SIG-M5 treated with dmso at 0.1 percent for 504 hours (cell line): ENCODE measurements at regions not wholly inside any gene's neighbourhood (a gene's known extent, or its start where the extent isn't known, plus 50 kb on each side); places are given as distances from the start of the nearest gene placed in this dataset.
"Not testable (repeated sequence)": the region's sequence is repeated elsewhere in the genome, so short reads cannot be mapped to it uniquely, and the experiment has no call there.

Experiments used
- DNase-seq: peaks from one replicate; lab custom pipeline; 2025; ENCODE audit not compliant: unreplicated experiment; lab: John Stamatoyannopoulos, UW

- DNase-seq = no peak
Measured at GRCh38 chr1:74943046-74943445, 191.1 kb upstream of the LHX8 start.

DNA sequence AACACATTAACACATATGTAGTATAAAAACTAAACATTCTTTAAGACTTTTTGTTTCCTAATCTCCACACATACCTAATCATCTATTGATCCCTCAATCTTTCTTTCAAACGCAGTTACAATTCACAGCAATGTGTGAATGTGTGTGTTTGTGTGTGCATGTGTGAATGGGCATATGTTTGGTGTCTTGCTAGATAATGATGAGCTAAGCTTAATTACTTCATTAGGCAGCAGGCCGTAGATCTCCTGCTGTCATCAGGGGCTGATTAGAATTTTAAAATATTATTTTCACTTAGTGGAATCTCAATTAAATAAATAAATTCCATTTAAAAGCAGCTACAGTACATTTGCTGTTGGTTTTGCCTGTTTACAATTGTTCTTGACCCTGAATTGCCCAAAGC is 187.8 kb upstream of the LHX8 start:
- no peak for DNase-seq

GRCh38 chr1:74949348-74949747 is 184.8 kb upstream of the LHX8 start:
- not testable (repeated sequence) for DNase-seq

GRCh38 chr1:74951981-74952380 is 182.2 kb upstream of the LHX8 start:
- not testable (repeated sequence) for DNase-seq

DNA sequence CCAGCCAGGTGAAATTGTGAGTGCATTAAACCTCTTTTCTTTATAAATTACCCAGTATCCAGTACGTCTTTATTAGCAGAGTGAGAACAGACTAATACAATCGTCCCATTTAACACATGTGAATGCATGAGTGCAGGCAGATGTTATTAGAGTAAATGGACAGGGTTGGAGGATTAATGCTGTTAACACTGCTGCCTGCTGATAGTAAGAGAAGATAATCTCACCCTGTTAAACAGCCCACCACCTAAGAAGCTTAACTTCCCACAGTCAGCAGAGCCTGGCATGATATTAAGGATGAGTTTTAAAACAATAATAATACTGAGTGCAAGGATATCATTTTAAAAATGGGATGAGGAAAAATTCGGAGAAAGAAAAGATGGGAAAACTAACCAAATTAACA is 181.4 kb upstream of the LHX8 start:
- no peak for DNase-seq

- no peak for DNase-seq
Measured at GRCh38 chr1:74953622-74954021, 180.6 kb upstream of the LHX8 start.

GRCh38 chr1:74963120-74963519 is 171.1 kb upstream of the LHX8 start:
- no peak for DNase-seq

DNA sequence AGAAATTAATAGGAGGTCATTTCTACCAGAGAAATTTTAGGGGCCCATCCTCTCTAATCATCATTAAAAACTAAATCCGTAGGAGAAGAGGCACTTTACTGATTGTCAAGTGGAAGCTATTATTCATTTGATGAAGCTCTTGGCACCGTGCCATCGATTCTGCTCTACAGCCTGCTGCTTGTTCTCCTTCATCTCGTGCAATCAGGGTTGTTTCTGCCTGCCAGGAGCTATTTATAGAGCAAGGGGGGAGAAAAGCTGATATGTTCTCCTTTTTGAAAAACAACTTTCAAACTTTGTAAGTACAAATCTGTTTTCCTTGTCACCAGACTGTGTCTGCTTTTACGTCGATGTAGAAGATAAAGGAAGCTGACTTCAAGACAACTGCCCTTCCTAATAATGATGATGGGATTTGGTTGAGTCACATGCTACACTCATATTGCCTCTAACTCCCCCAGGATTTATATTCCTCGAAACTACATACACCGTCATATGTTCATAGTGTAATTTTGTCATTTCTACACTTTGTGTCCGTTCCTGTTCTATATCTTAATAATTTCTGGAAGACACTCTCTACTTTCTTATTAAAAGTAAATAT is 169.6 kb upstream of the LHX8 start:
- DNase-seq = no peak

DNA sequence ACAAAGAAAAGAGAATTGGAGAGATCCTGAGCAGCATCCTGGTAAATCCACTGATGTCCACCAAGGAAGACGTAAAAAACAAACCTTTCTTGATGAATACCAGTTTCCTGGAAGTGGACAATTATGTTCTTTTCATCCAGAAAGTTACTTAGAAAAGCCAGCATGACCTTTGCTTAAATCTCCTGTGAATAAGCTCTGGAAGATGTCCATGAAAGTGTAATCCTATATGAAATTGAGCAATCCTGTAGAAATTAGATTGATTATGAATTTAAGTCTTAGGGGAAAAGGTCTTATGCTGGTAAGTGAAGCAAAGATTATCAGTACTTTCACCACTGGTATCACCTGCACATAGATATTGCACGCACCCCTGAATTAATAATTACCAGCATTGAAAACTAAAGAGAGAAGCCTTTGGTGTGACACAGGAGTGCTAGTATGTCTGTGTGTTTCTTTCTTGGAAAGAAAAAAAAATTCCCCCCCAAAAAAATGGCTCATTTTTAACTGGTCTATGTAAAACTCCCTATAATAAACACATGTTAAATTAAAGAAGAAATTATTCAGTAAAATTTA is 164.5 kb upstream of the LHX8 start:
- no peak for DNase-seq

DNA sequence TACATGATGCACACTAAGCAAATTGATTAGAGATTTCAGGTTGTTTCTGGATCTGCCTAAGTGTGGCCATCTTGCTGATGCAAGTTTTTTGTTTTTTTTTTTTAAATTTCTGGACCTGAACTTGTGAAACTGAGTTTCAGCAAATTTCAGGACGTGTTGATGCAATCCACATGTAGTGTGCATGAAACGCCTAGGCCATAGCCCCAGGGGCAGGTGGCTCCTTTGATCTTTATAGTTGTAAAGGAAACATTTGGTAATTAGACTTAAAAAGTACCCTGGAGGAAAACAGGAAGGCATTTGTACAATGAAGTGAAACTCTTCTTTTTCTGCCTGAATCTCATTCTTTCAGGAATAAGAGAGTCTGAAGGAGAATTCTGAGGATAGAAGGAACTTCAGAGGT is 162.2 kb upstream of the LHX8 start:
- DNase-seq = no peak

DNA sequence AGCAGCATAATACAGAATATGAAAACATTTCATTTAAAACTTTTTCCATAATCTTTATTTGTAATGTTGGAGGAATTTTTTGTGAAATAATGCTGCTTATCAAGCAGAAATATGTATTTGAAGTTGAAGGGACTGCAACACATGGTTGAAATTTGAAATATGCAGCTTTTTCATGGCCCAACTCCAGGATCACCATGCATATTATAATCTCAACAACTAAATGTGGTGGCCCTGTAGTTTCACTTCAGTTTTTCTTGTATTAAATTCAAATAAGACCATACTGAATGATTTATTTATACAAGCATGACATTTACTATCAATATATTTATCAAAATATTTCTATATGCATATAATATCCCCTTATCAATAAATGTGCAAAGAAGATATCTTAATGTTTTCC is 157.7 kb upstream of the LHX8 start:
- DNase-seq = no peak

DNA sequence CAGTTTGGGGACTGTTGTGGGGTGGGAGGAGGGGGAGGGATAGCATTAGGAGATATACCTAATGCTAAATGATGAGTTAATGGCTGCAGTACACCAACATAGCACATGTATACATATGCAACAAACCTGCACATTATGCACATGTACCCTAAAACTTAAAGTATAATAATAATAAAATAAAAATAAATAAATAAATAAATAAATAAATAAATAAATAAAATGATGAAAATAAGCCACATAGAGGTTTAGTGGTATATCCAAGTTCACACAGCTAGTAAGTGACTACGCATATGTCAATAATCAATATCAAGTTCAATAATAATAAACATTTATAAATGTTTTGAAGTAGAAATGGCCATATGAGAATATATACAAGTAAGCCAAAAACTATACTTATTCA is 141.7 kb upstream of the LHX8 start:
- not testable (repeated sequence) for DNase-seq

DNA sequence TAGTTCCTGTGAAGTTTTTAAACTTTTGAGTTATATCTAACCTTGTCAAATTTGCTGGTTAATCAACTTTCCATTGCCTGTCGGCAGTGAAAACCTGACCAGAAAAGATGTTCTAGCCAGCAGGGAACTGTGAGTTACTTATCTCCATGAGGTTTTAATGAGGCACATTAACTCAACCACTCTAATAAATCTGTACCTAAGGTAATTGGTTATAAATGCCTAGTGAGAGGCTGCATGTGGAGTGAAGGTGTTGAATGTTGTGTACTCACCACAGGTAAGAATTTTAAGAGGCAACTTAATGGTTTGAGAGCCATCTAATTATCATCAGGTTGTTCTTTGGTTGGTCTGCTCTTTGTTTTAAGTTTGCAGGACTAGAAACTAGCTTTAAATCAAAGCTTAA is 138.4 kb upstream of the LHX8 start:
- DNase-seq = no peak

DNA sequence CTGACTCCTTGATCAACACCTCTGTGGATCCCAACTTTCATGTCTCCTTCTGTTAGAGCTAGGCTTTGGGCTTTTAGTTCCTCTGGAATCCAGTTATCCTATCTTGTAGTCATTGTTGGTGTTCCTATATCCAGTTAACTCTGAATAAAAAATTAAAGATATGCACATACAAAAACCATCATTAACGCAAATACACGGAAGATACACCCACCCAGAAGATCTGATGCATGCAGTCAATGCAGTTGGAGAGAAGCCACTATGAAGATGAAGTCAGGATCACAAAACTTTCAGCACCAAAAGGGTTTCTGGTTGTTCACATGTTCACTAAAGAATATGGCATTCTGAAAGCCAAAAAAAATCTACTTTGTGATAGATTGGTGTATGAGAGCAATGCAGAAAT is 123.6 kb upstream of the LHX8 start:
- no peak for DNase-seq

DNA sequence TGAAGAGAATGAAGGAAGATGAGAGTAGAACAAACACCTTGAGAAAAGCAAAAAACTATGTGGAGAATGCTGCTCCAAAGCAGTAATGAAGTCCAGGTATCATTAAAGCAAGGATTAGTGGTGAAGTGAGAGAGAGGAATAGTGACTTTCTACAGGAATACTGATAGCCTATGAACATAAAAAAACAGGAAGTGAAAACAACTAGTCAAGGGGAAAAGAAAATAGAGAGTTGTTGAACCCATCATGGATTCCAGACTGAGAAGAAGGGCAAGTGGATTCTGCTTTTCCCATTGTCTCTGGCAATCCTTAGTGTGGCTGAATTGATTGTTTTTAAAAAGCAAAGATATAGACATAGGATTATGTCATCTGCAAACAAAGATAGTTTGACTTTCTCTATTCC is 119.9 kb upstream of the LHX8 start:
- DNase-seq = no peak

DNA sequence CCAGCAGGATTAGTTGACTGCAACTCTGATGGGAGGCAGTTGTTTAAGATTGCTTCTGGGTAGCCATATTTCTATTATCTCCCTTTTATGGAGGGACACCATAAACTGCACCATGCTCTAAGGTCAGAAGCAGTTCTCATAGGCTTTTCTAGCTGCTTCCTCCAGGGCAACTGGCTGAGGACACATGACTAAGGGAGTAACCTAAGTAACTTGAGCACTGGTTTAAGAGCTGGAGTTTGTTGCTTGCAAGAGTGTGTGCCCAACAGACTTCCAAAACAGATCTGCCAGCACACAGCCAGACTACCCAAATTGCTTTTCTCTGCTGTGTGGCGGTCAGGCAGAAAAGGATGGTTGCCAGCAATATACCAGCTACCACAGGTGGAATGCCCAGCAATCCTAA is 111.2 kb upstream of the LHX8 start:
- no peak for DNase-seq

DNA sequence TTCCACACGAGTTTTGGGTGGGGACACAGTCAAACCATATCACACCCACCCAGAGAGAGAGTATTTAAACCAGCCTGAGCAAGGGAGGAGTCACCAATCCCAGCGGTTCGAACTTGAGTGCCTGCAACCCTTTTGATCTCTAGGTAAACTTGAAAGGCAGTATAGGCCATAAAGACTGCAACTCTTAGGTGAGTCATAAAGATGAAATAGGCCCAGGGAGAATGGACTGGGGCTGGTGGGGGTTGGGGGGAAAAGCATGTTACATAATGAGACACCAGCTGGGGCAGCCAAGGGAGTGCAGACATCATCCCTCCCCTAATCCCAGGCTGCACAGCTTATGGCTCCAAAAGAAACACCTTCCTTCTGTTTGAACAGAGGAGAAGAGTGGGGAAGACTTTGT is 99.8 kb upstream of the LHX8 start:
- no peak for DNase-seq

- DNase-seq = no peak
Measured at GRCh38 chr1:75035536-75035935, 98.7 kb upstream of the LHX8 start.

GRCh38 chr1:75053207-75053606 is 81.0 kb upstream of the LHX8 start:
- no peak for DNase-seq

GRCh38 chr1:75058424-75058823 is 75.8 kb upstream of the LHX8 start:
- DNase-seq = no peak

- no peak for DNase-seq
Measured at GRCh38 chr1:75062111-75062510, 72.1 kb upstream of the LHX8 start.

- DNase-seq = no peak
Measured at GRCh38 chr1:75067975-75068374, 66.2 kb upstream of the LHX8 start.

DNA sequence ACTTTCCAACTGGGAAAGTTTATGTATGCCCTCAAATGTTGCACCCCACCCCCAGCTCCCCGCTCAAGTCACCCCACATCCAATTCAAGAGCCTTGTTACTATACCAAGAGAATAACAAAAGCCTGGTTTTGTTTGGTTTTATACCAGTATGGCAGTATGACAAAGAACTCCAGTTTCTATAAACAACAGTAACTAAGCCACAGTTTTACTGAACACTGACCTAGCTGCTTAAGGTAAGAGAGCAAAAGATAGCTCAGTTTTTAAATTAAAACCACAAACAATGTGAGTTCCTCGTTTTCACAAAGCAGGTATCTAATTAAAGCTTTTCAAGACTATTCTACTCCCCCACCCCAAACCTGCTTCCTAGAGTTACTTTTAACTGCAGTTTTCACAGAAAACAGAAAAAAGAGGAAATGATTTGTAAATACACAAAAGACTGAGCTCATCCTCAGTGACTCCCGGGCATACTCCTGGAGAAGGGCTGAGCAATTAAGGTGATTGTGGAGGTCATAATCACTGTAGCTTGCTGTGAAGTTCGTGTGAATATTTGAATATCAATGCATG is 59.3 kb upstream of the LHX8 start:
- DNase-seq = no peak
